SK-N-SH (cell line): ENCODE measurements at regions not wholly inside any gene's neighbourhood (a gene's known extent, or its start where the extent isn't known, plus 50 kb on each side); places are given as distances from the start of the nearest gene placed in this dataset.

Experiments
- EP300 ChIP-seq, 2 experiments: IDR thresholded peaks; 2 replicates each; pipeline versions ENCODE4 v1.4.0 to v1.6.1; 2012; ENCODE audit warnings: borderline replicate concordance in 1 of 2, low read depth in 1 of 2, low read length in 1 of 2
- NFIC ChIP-seq: IDR thresholded peaks from 2 replicates; pipeline ENCODE4 v1.4.0; 2012; ENCODE audit warnings: borderline replicate concordance
- TF ChIP-seq, protein P1 (sequence below): fragments of 200-600 bp; sonication (generic); IDR thresholded peaks from 2 replicates; pipeline ENCODE4 v1.6.1; 2017; ENCODE audit warnings: antibody characterized with exemption, mild to moderate bottlenecking, moderate library complexity

DNA sequence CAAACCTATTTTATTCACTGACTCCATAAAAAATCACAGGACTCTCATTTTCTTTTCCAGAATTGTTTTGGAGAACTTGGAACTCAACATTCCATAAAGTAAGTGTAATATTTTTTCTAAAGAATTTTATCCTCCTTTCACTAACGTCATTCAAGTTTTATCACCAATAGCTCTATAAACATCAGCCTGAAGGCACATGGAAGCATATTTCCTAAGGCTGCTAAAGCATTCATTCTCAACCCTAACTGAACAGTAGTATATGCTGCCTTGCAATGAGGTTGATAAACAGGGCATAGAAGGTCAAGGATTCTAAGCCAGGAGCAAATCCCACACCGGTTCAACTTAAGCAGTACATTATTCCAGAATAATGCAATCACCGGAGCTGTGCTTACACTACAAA is 273.9 kb downstream of the RAB38 start:
- TF ChIP-seq EP300 (IDR thresholded peaks at IDR 0.05; ENCODE audit: borderline replicate concordance in 1 of 2, low read depth in 1 of 2, low read length in 1 of 2): no peak
- TF ChIP-seq, protein P1, sequence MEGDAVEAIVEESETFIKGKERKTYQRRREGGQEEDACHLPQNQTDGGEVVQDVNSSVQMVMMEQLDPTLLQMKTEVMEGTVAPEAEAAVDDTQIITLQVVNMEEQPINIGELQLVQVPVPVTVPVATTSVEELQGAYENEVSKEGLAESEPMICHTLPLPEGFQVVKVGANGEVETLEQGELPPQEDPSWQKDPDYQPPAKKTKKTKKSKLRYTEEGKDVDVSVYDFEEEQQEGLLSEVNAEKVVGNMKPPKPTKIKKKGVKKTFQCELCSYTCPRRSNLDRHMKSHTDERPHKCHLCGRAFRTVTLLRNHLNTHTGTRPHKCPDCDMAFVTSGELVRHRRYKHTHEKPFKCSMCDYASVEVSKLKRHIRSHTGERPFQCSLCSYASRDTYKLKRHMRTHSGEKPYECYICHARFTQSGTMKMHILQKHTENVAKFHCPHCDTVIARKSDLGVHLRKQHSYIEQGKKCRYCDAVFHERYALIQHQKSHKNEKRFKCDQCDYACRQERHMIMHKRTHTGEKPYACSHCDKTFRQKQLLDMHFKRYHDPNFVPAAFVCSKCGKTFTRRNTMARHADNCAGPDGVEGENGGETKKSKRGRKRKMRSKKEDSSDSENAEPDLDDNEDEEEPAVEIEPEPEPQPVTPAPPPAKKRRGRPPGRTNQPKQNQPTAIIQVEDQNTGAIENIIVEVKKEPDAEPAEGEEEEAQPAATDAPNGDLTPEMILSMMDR: no peak
- no peak for TF ChIP-seq NFIC
